GM12878 (cell line): ENCODE measurements at regions not wholly inside any gene's neighbourhood (a gene's known extent, or its start where the extent isn't known, plus 50 kb on each side); places are given as distances from the start of the nearest gene placed in this dataset.
A peak's percentile ranks its signal among the peaks of the same experiment; 100 is the strongest.

ENCODE experiments used
- ATAC-seq: fragments of 200-7000 bp; cut with Tn5 transposase; 3 replicates; pipeline ENCODE4 v1.9.1; 2020; ENCODE audit warnings: mild to moderate bottlenecking, moderate library complexity
- BruUV-seq: library from RNA; stranded (reverse); fragments of 400-500 nt; replicated peaks from 2 replicates; lab custom pipeline; 2021; lab: Mats Ljungman, UMichigan
- CTCF ChIA-PET: fragments of 300-600 bp; sonication (Branson Sonifier 250); formaldehyde crosslinking; extraction: SDS; loops from one replicate; lab custom pipeline; 2021; ENCODE audit warnings: inconsistent platforms; lab: Yijun Ruan, JAX
- POLR2A ChIA-PET: fragments of 350-600 bp; formaldehyde crosslinking; extraction: SDS; loops from one replicate; lab custom pipeline; 2021; ENCODE audit warnings: inconsistent platforms; lab: Charles Lee
- RAD21 ChIA-PET: fragments of 300-600 bp; sonication (Branson Sonifier 250); formaldehyde crosslinking; loops from one replicate; lab custom pipeline; 2023; ENCODE audit warnings: antibody characterized with exemption; ENCODE audit not compliant: unreplicated experiment; lab: Charles Lee
- SMC1A ChIA-PET: fragments of 300-600 bp; sonication (Branson Sonifier 250); formaldehyde crosslinking; loops from one replicate; lab custom pipeline; 2023; ENCODE audit not compliant: unreplicated experiment, uncharacterized antibody; lab: Charles Lee
- DNase-seq: peaks from one replicate; pipeline ENCODE4 v3.0.0-alpha.2; 2011; ENCODE audit warnings: low read depth, low spot score
- FAIRE-seq: peaks from 3 replicates; lab custom pipeline; 2011; peaks lifted over from hg19 to GRCh38; lab: Jason Lieb, UNC
- H2AFZ ChIP-seq: 2 replicates; pipeline ENCODE4 v1.6.0; 2011; ENCODE audit warnings: low read depth, low read length, control low read depth; ENCODE audit not compliant: control insufficient read depth
- H3K27ac ChIP-seq: 2 replicates; pipeline ENCODE4 v1.5.1; 2011; ENCODE audit warnings: control low read depth; ENCODE audit not compliant: control insufficient read depth, insufficient read depth
- H3K27me3 ChIP-seq, 2 experiments: replicated peaks in 1 of 2; 2 replicates each; pipeline versions ENCODE4 v1.6.0 to v1.6.1; 2011; ENCODE audit warnings: low read length in 1 of 2; ENCODE audit not compliant: control insufficient read depth in 2 of 2, insufficient read depth in 2 of 2
- H3K36me3 ChIP-seq, 2 experiments: 2 replicates each; pipeline ENCODE4 v1.5.1; 2011; ENCODE audit warnings: low read length in 1 of 2; ENCODE audit not compliant: control insufficient read depth in 2 of 2, insufficient read depth in 2 of 2
- H3K4me1 ChIP-seq: 2 replicates; pipeline ENCODE4 v1.6.1; 2011; ENCODE audit warnings: mild to moderate bottlenecking, low read length, moderate library complexity, mixed read lengths; ENCODE audit not compliant: control insufficient read depth, insufficient read depth
- H3K4me2 ChIP-seq: 2 replicates; pipeline ENCODE4 v1.6.0; 2011; ENCODE audit warnings: control low read depth; ENCODE audit not compliant: control insufficient read depth, insufficient read depth
- H3K4me3 ChIP-seq: fragments of 200-600 bp; sonication (generic); 2 replicates; pipeline ENCODE4 v1.5.1; 2016
- H3K79me2 ChIP-seq: 2 replicates; pipeline ENCODE4 v1.6.0; 2011; ENCODE audit warnings: low read length; ENCODE audit not compliant: control insufficient read depth, insufficient read depth
- H3K9ac ChIP-seq: 2 replicates; pipeline ENCODE4 v1.8.0; 2011; ENCODE audit warnings: low read length, control low read depth, mixed read lengths; ENCODE audit not compliant: control insufficient read depth, insufficient read depth
- H3K9me3 ChIP-seq: replicated peaks from 3 replicates; pipeline ENCODE4 v1.5.1; 2011; ENCODE audit warnings: mild to moderate bottlenecking, low read length; ENCODE audit not compliant: control insufficient read depth, insufficient read depth
- H4K20me1 ChIP-seq: 2 replicates; pipeline ENCODE4 v1.6.0; 2011; ENCODE audit not compliant: control insufficient read depth, insufficient read depth
- BCL3 ChIP-seq: IDR thresholded peaks from 2 replicates; pipeline ENCODE4 v1.6.1; 2011; ENCODE audit warnings: borderline replicate concordance, low read depth, mild to moderate bottlenecking, moderate library complexity, low read length; ENCODE audit not compliant: insufficient read depth, poor library complexity, severe bottlenecking
- BRCA1 ChIP-seq: IDR thresholded peaks from 2 replicates; pipeline ENCODE4 v1.6.1; 2011; ENCODE audit warnings: low read depth, low read length, improper control_type of control experiment
- ESRRA ChIP-seq: IDR thresholded peaks from 2 replicates; pipeline ENCODE4 v1.6.1; 2012; ENCODE audit warnings: mild to moderate bottlenecking, low read length, improper control_type of control experiment
- IKZF2 ChIP-seq, 2 experiments: fragments of 450-650 bp; IDR thresholded peaks; 2 replicates each; pipeline ENCODE4 v1.6.1; 2017; ENCODE audit warnings: mild to moderate bottlenecking in 2 of 2, moderate library complexity in 2 of 2
- NFIC ChIP-seq: IDR thresholded peaks from 2 replicates; pipeline ENCODE4 v1.6.1; 2012; ENCODE audit warnings: low read depth, mild to moderate bottlenecking, inconsistent platforms, low read length, moderate library complexity
- NFYA ChIP-seq: IDR thresholded peaks from 2 replicates; pipeline ENCODE4 v1.6.1; 2011; ENCODE audit warnings: low read depth, mild to moderate bottlenecking, low read length, improper control_type of control experiment, borderline replicate concordance
- PAX5 ChIP-seq: IDR thresholded peaks from 2 replicates; pipeline ENCODE4 v1.6.1; 2011; ENCODE audit warnings: low read depth, low read length, borderline replicate concordance
- PML ChIP-seq: IDR thresholded peaks from 2 replicates; pipeline ENCODE4 v1.6.1; 2012; ENCODE audit warnings: low read length, inconsistent platforms
- SKIL ChIP-seq: fragments of 450-650 bp; IDR thresholded peaks from 2 replicates; pipeline ENCODE4 v1.6.1; 2017; ENCODE audit warnings: mild to moderate bottlenecking, low read depth, inconsistent platforms; ENCODE audit not compliant: poor library complexity, severe bottlenecking
- ZNF207 ChIP-seq: fragments of 450-650 bp; IDR thresholded peaks from 2 replicates; pipeline ENCODE4 v1.6.1; 2014; ENCODE audit warnings: antibody characterized with exemption, mild to moderate bottlenecking, borderline replicate concordance
- ZNF622 ChIP-seq: fragments of 450-650 bp; IDR thresholded peaks from 2 replicates; pipeline ENCODE4 v1.6.1; 2017; ENCODE audit warnings: mild to moderate bottlenecking, inconsistent platforms
- WGBS: methylation state at CpG from one replicate; pipeline ENCODE4 v1.1.6; 2016; ENCODE audit warnings: low lambda C conversion rate; ENCODE audit not compliant: insufficient replicate concordance, insufficient coverage; ENCODE audit errors: missing lambda C conversion rate; 5-methylcytosine and 5-hydroxymethylcytosine counted together
- in situ Hi-C: fragments of 300-500 bp; cut with MboI; formaldehyde crosslinking; loops from 9 replicates; pipeline ENCODE4 v1.14.3; 2018; ENCODE audit warnings: mixed read lengths
- intact Hi-C: fragments of 100-400 bp; cut with micrococcal nuclease; formaldehyde crosslinking; loops from one replicate; pipeline ENCODE4 v1.14.2; 2022; ENCODE audit not compliant: unreplicated experiment
- TF ChIP-seq, protein P1 (sequence below): IDR thresholded peaks from 2 replicates; pipeline ENCODE4 v1.6.1; 2011; ENCODE audit warnings: mild to moderate bottlenecking, low read depth, low read length, moderate library complexity; ENCODE audit not compliant: insufficient replicate concordance

- Histone ChIP-seq H4K20me1 (no peaks in the 10 kb centered on the region), H3K4me3 (no peak overlapping the region), H3K9ac (no peak overlapping the region), H3K27me3 (no peaks in the 10 kb centered on the region), H3K36me3 (no peaks in the 10 kb centered on the region), H2AFZ (no peak overlapping the region), H3K79me2 (no peaks in the 10 kb centered on the region), H3K27ac (no peak overlapping the region), H3K4me2 (no peak overlapping the region), H3K4me1 (no peaks in the 10 kb centered on the region), H3K9me3 (no peaks in the 10 kb centered on the region)
- FAIRE-seq (no peak), ATAC-seq (no peak), DNase-seq (no peak)
- RAD21 ChIA-PET: no interaction called here
- CTCF ChIA-PET: no interaction called here
- SMC1A ChIA-PET: no interaction called here
- intact Hi-C loops: no loop called here
- in situ Hi-C loops: no loop called here
- WGBS: 38% methylated on average over 16 of the region's 16 CpGs
- no TSS peak for BruUV-seq
- POLR2A ChIA-PET: no interaction called here
- TF ChIP-seq BCL3 (peak; percentile 79), NFYA (no peak), PAX5 (no peak), NFIC (0 out of 2 replicates have a peak, but pooled peaks have one; percentile 24), ESRRA (no peak), PML (no peak), BRCA1 (no peak), SKIL (no peak), IKZF2 (IDR thresholded peaks at IDR 0.05) (no peak), ZNF622 (no peak), ZNF207 (no peak)
- TF ChIP-seq, protein P1, sequence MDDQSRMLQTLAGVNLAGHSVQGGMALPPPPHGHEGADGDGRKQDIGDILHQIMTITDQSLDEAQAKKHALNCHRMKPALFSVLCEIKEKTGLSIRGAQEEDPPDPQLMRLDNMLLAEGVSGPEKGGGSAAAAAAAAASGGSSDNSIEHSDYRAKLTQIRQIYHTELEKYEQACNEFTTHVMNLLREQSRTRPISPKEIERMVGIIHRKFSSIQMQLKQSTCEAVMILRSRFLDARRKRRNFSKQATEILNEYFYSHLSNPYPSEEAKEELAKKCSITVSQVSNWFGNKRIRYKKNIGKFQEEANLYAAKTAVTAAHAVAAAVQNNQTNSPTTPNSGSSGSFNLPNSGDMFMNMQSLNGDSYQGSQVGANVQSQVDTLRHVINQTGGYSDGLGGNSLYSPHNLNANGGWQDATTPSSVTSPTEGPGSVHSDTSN: peak; percentile 3
- TF ChIP-seq, all 136 proteins: peak for 3
These were observed 70.5 kb upstream of the GCSH start for GRCh38 chr16:81166417-81167300.
